Tibial nerve (tissue), 4 donors: ENCODE measurements at regions not wholly inside any gene's neighbourhood (a gene's known extent, or its start where the extent isn't known, plus 50 kb on each side); places are given as distances from the start of the nearest gene placed in this dataset.

Experiments used
- CTCF ChIP-seq, 5 experiments: fragments of 200-600 bp in 3 of 5; fragments of 450-650 bp in 2 of 5; sonication (generic) in 3 of 5; IDR thresholded peaks; one replicate each; pipeline ENCODE4 v1.5.1; 2016 to 2019; ENCODE audit warnings: antibody characterized with exemption in 5 of 5, mild to moderate bottlenecking in 3 of 5, moderate library complexity in 2 of 5
- EP300 ChIP-seq, 2 donors: sonication (generic); formaldehyde crosslinking; IDR thresholded peaks; one replicate each; pipeline ENCODE4 v1.6.1; 2017; ENCODE audit warnings: antibody characterized with exemption in 2 of 2, mild to moderate bottlenecking in 1 of 2
- POLR2A ChIP-seq, 2 donors: fragments of 450-650 bp; IDR thresholded peaks; one replicate each; pipeline ENCODE4 v1.6.1; 2017; ENCODE audit warnings: antibody characterized with exemption in 2 of 2, mild to moderate bottlenecking in 2 of 2, moderate library complexity in 2 of 2

GRCh38 chr1:105686026-105686425 is 1370.4 kb upstream of the PRMT6 start:
- TF ChIP-seq EP300 (IDR thresholded peaks at IDR 0.05) (no peak), CTCF (IDR thresholded peaks at IDR 0.05) (no peak), POLR2A (IDR thresholded peaks at IDR 0.05) (no peak)
